ENCODE measurements at regions not wholly inside any gene's neighbourhood (a gene's known extent, or its start where the extent isn't known, plus 50 kb on each side); places are given as distances from the start of the nearest gene placed in this dataset.
"Not testable (repeated sequence)": the region's sequence is repeated elsewhere in the genome, so short reads cannot be mapped to it uniquely, and the experiment has no call there.

DNA sequence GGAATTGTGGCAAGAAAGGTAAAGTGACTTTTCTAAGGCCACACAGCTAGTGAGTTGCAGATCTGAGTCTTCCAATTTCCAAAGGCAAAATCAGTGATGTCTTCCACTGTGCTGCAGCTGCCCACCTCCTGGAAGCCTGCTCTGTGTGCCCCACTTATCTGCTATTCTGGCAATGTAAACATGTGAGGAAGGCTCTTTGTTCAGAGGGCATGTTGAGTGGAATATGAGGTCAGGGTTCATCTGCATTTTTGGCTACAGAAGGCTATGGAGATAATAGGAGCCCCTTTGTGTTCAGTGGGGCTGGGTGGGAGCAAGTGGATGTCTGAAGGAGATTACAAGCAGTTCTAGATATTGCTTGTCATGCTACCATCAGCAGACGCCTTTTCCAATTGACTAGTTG, 396.2 kb downstream of the BUD13 start:
- H3K4me3 ChIP-seq (ENCODE audit: low read length): no peak overlapping the region
- no peak for DNase-seq (ENCODE audit: low read depth, low spot score)

- no peak overlapping the region for H3K4me3 ChIP-seq (ENCODE audit: low read length)
- no peak for DNase-seq (ENCODE audit: low read depth, low spot score)
Measured at GRCh38 chr11:116376054-116376453, 396.7 kb downstream of the BUD13 start.

DNA sequence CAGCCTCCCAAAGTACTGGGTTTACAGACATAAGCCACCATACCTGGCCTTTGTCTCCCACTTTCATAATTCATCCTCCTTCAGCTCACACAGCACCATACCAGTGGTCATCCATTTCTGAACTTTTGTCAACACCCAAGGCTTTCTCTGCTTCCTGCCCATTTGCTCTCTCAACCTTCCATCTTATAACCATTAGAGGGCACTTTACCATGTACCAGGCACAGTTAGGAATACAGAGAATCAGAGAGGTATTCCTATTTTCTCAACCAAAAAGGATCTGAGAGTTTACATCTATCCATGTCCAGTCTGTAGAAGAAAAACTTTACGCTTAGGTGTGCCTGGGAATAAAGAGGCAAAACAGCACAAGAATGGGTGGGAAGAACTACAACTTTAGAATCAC, 397.6 kb downstream of the BUD13 start:
- DNase-seq (ENCODE audit: low read depth, low spot score): no peak
- H3K4me3 ChIP-seq (ENCODE audit: low read length): no peak overlapping the region

- no peak overlapping the region for H3K4me3 ChIP-seq (ENCODE audit: low read length)
- no peak for DNase-seq (ENCODE audit: low read depth, low spot score)
Measured at GRCh38 chr11:116374085-116374484, 398.7 kb downstream of the BUD13 start.

GRCh38 chr11:116373104-116373944, 399.5 kb downstream of the BUD13 start:
- H3K4me3 ChIP-seq (ENCODE audit: low read length): no peak overlapping the region
- no peak for DNase-seq (ENCODE audit: low read depth, low spot score)

GRCh38 chr11:116371146-116371545, 401.6 kb downstream of the BUD13 start:
- DNase-seq (ENCODE audit: low read depth, low spot score): no peak
- H3K4me3 ChIP-seq (ENCODE audit: low read length): no peak overlapping the region

DNA sequence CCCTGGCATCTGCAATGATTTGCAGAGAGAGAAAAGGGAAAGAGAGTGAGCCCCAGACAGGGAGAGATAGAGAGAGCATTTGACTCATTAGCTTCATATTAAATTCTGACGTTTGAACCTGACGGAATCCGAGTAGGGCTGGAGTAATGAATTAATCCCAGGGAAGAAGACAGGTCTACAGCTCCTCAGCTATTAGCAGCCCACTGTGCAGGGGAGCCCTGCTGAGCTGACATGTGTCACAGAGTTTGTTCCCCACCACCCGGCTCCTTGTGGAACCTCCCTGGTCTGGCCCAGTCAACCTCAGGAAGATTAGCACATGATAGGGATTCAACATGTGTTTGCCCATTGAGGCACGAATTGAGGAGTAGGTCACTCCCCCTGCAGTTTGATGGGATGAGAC, 404.0 kb downstream of the BUD13 start:
- no peak overlapping the region for H3K4me3 ChIP-seq (ENCODE audit: low read length)
- DNase-seq (ENCODE audit: low read depth, low spot score): no peak

DNA sequence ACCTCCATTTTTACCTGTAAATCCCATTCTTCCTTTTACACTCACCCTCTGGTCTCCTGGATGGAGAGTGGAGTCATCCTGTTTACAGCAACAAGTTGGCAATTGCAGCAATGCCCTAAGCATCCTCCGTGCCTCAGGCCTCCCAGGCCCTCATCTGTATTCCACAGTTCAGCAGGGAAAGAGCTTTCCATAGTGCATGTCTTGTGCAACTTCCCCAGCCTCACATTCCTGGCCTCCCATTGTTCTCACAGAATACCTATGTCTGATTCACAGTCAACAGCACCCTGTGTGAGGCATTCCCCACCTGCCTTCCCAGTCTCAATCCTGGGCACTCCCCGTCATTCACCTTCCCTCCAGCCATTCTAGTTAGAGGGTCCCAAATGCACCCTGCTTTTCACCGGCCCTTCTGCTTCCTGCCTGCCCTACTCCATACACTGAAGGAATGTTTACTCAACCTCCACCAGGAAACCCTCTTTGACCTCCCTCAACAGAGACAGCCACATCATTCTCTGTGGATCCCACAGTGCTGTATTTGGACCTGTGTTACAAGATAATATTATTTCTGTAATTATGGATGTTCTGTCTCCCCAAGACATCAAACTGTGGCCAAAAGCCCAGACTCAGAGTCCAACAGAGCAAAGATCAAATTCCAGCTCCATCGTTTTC, 405.7 kb downstream of the BUD13 start:
- H3K4me3 ChIP-seq (ENCODE audit: low read length): no peak overlapping the region
- no peak for DNase-seq (ENCODE audit: low read depth, low spot score)

DNA sequence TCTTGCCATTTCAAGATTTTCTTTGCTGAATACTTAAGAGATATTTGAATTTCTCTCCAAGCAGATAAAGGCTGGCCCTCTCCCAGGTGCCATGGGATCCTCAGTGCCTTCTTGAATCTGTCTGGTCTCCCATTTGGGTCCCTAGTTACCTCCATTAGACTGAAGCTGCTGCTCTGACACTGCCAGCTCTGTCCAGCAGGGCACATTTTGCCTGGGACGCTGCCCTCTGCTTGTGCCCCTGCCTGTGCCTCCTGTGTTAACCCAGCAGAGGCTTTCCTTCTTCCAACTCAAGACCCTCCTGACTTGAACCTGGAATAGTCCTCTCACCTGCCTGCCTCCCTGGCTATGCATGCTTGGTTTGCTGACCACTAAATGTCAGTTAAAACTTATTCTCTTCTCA, 406.3 kb downstream of the BUD13 start:
- DNase-seq (ENCODE audit: low read depth, low spot score): no peak

DNA sequence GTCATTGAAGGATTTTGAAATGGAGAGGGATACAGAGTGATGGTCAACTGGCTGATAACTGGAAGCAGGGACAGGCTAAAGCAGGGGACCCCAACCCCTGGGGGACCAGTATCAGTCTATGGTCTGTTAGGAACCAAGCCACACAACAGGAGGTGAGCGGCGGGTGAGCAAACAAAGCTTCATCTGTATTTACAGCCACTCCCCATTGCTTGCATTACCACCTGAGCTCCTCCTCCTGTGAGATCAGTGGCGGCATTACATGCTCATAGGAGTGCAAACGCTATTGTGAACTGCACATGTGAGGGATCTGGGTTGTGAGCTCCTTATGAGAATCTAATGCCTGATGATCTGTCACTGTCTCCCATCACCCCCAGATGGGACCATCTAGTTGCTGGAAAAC, 407.9 kb downstream of the BUD13 start:
- H3K4me3 ChIP-seq (ENCODE audit: low read length); DNase-seq (ENCODE audit: low read depth, low spot score): not testable (repeated sequence)

More for the DNA sequence above, 406.3 kb downstream of the BUD13 start:
- no peak overlapping the region for H3K4me3 ChIP-seq (ENCODE audit: low read length)

- H3K4me3 ChIP-seq (ENCODE audit: low read length): no peak overlapping the region
- no peak for DNase-seq (ENCODE audit: low read depth, low spot score)
Measured at GRCh38 chr11:116364348-116364747, 408.4 kb downstream of the BUD13 start.

DNA sequence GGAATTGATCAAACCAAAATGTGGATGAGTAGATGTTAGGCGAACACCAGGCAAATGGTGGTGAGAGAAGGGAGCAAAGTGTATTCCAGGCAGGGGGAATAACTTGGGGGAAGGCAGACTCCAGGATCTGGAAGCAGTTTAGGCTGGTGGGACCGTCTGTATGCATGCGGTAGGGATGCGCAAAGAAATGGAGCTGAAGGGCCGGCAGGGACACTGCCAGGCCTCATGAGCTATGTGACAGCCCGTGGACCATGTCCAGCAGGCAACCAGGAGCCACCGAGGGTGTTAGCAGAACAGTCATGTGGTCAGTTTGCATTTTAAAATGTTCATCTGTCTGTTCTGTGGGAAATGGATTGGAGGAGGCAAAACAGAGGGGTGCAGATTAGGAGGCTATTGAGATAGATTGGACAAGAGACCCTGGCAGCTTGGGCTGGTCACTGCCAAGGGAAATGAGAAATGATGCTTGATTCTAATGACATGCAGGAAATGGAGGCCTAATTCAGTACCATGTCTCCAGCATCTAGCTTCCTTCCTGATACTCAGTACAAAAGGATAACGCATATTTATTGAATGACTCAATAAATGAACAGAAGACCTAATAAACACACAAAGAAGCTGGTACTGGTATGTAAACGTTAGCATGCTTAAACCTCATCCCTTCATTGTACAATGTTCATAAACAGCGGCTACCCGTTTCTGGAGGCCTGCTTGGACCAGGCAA, 412.4 kb downstream of the BUD13 start:
- DNase-seq (ENCODE audit: low read depth, low spot score): no peak
- no peak overlapping the region for H3K4me3 ChIP-seq (ENCODE audit: low read length)

DNA sequence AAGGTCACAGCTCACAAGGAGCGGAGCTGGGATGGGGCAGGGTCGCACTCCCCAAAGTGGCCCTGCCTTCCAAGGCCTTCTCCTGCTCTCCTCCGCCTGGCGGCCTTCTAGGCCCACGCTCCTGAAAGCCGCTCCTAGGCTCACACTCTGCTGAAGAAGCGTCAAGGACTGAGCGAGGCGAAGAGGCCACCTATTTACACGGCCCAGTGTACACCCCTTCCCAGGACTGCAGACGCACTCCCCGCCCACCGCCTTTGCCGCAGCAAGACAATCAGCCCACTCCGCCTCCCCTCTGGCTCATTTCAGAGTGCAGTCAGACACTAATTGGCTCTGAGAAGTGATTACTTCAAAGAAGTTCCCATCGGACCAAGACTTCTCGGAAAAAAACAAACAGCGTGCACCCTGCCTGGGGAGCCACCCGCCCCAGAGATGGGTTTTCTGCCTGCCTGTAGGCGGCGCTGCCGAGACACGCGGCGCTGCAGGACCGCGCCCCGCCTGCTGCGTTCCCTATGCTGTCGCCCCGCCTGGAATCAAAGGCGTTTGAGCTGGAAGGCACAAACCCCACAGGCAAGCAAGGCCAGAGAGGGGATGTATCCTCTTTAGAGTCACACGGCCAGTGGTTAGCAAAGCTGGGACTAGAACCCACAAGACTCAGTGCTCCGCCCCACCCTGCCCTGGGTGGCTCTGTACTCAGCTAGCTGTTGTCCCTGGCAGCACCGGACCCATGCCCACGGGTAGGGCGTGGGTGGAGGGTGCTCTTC, 414.8 kb downstream of the BUD13 start:
- peak; percentile 28 for DNase-seq (ENCODE audit: low read depth, low spot score)
- no peak overlapping the region for H3K4me3 ChIP-seq (ENCODE audit: low read length)

DNA sequence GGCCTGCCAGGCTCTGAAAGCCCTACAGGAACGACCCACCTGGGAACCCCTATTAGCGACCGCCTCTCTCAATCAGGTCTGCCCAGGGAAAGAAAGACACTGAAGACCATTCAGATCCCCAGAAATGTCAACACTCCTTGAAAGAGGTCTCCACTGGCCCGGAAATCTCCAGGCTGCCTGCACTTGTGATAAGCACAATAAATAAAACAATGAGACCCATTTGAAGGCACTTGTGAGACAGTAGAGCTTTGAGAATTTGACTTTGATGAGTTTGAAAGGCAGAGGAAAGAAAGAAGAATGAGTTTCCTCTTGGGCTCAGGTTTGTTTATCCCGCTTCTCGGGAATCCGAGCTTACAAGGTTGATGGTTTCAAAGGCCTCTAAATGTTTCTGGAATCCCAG, 416.3 kb downstream of the BUD13 start:
- H3K4me3 ChIP-seq (ENCODE audit: low read length): no peak overlapping the region
- no peak for DNase-seq (ENCODE audit: low read depth, low spot score)

- DNase-seq (ENCODE audit: low read depth, low spot score): no peak
- H3K4me3 ChIP-seq (ENCODE audit: low read length): no peak overlapping the region
Measured at GRCh38 chr11:116355104-116355503, 417.7 kb downstream of the BUD13 start.

DNA sequence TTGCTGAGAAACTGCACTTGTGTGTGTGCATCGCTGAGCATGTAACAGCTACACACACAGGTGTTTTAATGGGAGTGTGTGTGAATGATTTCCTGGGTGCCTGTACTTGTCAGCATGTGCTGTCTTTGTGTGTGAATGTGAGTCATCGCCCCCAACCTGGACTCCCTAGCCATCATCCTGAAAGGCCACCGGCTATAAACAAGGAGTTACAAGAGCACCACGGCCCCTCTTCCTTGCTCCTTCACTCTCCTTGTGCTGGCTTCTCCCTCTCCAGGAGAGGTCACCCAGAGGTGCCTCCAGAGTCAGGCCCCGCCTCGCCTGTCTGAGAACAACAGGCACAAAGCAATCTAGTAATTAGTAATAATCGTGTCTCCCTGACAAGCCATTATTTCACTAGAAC, 419.2 kb downstream of the BUD13 start:
- no peak overlapping the region for H3K4me3 ChIP-seq (ENCODE audit: low read length)
- DNase-seq (ENCODE audit: low read depth, low spot score): no peak

DNA sequence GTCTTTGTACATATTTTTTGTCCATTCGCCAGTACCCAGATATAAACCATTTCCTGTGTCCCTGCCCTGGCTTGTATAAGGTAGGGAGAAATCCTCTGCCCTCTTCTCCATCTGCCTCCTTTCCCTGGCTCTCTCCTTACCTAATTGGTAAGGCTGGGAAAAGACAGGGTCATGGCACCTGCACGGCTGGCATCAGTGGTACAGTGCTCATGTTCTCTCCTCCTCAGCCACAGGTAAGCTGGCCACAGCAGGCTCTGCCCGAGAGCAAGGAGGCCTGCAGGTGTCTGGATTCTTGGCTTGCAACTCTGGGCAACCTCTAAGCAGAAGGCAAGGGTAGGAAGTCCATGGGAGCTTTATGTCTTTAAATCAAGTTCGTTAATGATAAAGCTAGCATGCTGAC, 419.9 kb downstream of the BUD13 start:
- H3K4me3 ChIP-seq (ENCODE audit: low read length): no peak overlapping the region
- no peak for DNase-seq (ENCODE audit: low read depth, low spot score)

- no peak for DNase-seq (ENCODE audit: low read depth, low spot score)
- no peak overlapping the region for H3K4me3 ChIP-seq (ENCODE audit: low read length)
Measured at GRCh38 chr11:116348226-116348625, 424.6 kb downstream of the BUD13 start.

DNA sequence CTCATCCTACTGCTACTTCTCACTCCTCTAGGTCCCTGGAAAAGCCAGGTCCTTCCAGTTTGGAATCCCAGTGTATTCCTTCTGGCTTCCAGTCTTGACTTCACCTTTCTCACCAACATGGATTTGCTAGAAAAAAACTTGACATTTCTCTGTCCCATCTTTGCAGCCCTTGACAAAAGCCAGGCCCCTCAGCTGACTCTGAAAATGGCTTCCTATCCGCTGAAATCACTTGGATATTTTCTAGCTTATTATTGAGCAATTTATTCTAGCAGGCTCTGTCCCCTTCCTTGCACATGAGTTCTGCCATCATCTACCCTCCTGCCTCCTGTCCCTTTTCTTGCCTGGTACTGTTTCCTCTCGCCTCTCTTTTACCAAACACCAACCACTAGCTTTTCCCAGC, 427.2 kb downstream of the BUD13 start:
- DNase-seq (ENCODE audit: low read depth, low spot score): no peak
- no peak overlapping the region for H3K4me3 ChIP-seq (ENCODE audit: low read length)

All from Jurkat, Clone E6-1 (cell line).